BLaER1 treated with 17β-estradiol and CSF1 and Interleukin-3, amounts not matched to agents 10 nM and 100 nM (cell line): ENCODE measurements at regions not wholly inside any gene's neighbourhood (a gene's known extent, or its start where the extent isn't known, plus 50 kb on each side); places are given as distances from the start of the nearest gene placed in this dataset.

Experiments
- H3K27ac ChIP-seq, 11 experiments: shearing (Covaris generic); formaldehyde crosslinking; 2 replicates each; pipeline ENCODE4 v1.8.1; 2022
- H3K27me3 ChIP-seq, 11 experiments: shearing (Covaris generic); formaldehyde crosslinking; 2 replicates each; pipeline ENCODE4 v1.8.1; 2022
- H3K36me3 ChIP-seq, 11 experiments: shearing (Covaris generic); formaldehyde crosslinking; 2 replicates each; pipeline ENCODE4 v1.8.1; 2022
- H3K4me1 ChIP-seq, 10 experiments: shearing (Covaris generic); formaldehyde crosslinking; 2 replicates each; pipeline ENCODE4 v1.8.1; 2022
- H3K4me2 ChIP-seq, 11 experiments: shearing (Covaris generic); formaldehyde crosslinking; 2 replicates each; pipeline ENCODE4 v1.8.1; 2022
- H3K4me3 ChIP-seq, 10 experiments: shearing (Covaris generic); formaldehyde crosslinking; 2 replicates each; pipeline ENCODE4 v1.8.1; 2022
- H3K9ac ChIP-seq, 11 experiments: shearing (Covaris generic); formaldehyde crosslinking; 2 replicates each; pipeline ENCODE4 v1.8.1; 2022
- H3K9me3 ChIP-seq, 11 experiments: shearing (Covaris generic); formaldehyde crosslinking; replicated peaks in 1 of 11; 2 replicates each; pipeline ENCODE4 v1.8.1; 2022
- H4K20me1 ChIP-seq, 11 experiments: shearing (Covaris generic); formaldehyde crosslinking; 2 replicates each; pipeline ENCODE4 v1.8.1; 2022
- Cebpa-rat ChIP-seq, 11 experiments: shearing (Covaris generic); IDR thresholded peaks; 2 replicates each; pipeline ENCODE4 v1.8.1; 2022

DNA sequence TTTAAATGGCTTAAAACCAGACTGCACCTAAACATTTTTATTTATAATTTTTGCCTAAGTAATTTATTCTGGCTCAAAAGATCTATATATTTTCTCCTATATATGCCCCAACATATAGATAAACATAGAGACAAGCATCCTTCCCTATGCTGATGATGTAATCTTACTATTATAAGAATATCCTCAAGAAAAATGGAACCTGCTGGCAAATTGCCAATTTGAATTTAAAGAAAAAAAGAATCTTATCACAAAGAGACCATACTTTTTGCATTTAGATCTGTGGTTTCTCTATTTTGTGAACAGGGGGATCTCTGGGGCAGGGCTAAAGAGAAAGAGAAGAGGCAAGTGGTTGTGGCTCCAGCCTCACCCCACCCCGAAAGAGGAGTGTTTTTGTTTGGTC, 107.2 kb upstream of the CMC1 start:
- Histone ChIP-seq H3K9me3 (no peaks in the 10 kb centered on the region), H3K4me1 (no peaks in the 10 kb centered on the region), H3K27ac (no peak overlapping the region), H3K36me3 (no peaks in the 10 kb centered on the region), H3K4me3 (no peak overlapping the region), H3K27me3 (no peaks in the 10 kb centered on the region), H4K20me1 (no peaks in the 10 kb centered on the region), H3K9ac (no peak overlapping the region), H3K4me2 (no peak overlapping the region)
- no peak for TF ChIP-seq Cebpa-rat (IDR thresholded peaks at IDR 0.05)

DNA sequence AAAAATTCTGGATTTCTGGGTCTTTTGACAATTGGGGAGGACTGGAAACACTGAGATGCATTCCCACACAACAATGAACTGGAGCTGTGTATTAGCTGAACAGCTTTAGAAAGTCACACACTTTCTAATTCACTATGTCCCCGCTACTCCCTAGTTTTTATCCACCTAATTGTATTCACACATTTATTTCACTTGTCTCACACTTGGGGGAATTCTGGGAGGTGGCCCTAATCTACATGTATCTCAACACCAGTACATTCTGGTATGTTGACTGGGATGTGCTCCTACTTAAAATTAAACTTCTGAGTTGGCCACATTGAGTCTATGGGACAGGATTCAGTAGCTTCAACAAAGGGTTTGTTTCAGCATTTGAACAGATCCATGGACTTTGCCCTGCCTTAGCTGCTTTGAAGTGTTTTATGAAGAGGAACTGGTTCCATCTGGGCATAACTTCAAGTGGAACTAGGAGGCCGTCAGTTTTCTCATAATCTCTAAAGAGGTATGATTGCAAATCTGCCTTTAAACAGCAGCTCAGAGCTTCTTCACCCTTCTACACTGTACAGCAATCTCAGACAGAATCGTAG, 106.5 kb upstream of the CMC1 start:
- no peak overlapping the region for H3K27ac ChIP-seq
- H3K9me3 ChIP-seq, result no peaks in the 10 kb centered on the region
- no peak for TF ChIP-seq Cebpa-rat (IDR thresholded peaks at IDR 0.05)
- no peaks in the 10 kb centered on the region for H3K36me3 ChIP-seq
- no peak overlapping the region for H3K4me3 ChIP-seq
- H3K27me3 ChIP-seq, result no peaks in the 10 kb centered on the region
- no peaks in the 10 kb centered on the region for H3K4me1 ChIP-seq
- H3K9ac ChIP-seq, result no peak overlapping the region
- H4K20me1 ChIP-seq, result no peaks in the 10 kb centered on the region
- no peak overlapping the region for H3K4me2 ChIP-seq

DNA sequence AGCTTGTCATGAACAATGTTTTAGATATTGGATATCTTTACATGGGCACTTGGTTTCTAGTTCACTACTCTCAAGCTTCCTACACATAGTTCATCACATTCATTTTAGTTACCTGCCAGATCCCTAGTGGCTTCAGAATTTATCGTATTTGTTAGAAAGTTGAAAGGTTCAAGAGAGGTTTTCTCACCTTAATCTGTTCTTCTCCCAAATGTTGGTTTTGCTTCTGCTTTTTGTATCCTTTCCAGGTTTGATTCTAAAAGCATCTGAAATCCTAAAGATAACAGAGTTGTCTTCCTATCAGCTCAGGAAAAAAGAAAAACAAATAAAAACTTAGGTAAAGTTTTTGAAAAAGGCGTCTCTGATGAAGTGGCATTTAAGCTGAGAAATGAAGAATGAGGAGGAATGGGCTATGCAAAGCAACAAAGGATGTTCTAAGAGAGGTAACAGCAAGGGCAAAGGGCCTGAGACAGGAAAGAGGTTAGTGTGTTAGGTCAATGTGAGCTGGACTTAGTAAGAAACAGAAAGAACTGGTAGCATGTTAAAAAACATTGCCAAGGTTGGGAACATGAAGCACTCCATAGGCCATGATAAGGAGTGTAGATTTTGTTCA, 104.7 kb upstream of the CMC1 start:
- no peaks in the 10 kb centered on the region for H3K27me3 ChIP-seq
- no peak overlapping the region for H3K9ac ChIP-seq
- no peaks in the 10 kb centered on the region for H3K36me3 ChIP-seq
- H3K9me3 ChIP-seq, result no peaks in the 10 kb centered on the region
- H4K20me1 ChIP-seq, result no peaks in the 10 kb centered on the region
- no peak overlapping the region for H3K4me2 ChIP-seq
- H3K4me1 ChIP-seq, result no peaks in the 10 kb centered on the region
- no peak overlapping the region for H3K27ac ChIP-seq
- no peak for TF ChIP-seq Cebpa-rat (IDR thresholded peaks at IDR 0.05)
- H3K4me3 ChIP-seq, result no peak overlapping the region

GRCh38 chr3:28138043-28138610, 103.3 kb upstream of the CMC1 start:
- no peaks in the 10 kb centered on the region for H3K9me3 ChIP-seq
- H3K4me2 ChIP-seq, result no peak overlapping the region
- H4K20me1 ChIP-seq, result no peaks in the 10 kb centered on the region
- no peak overlapping the region for H3K4me3 ChIP-seq
- no peaks in the 10 kb centered on the region for H3K4me1 ChIP-seq
- no peaks in the 10 kb centered on the region for H3K36me3 ChIP-seq
- no peaks in the 10 kb centered on the region for H3K27me3 ChIP-seq
- no peak overlapping the region for H3K27ac ChIP-seq
- TF ChIP-seq Cebpa-rat (IDR thresholded peaks at IDR 0.05), result no peak
- H3K9ac ChIP-seq, result no peak overlapping the region

DNA sequence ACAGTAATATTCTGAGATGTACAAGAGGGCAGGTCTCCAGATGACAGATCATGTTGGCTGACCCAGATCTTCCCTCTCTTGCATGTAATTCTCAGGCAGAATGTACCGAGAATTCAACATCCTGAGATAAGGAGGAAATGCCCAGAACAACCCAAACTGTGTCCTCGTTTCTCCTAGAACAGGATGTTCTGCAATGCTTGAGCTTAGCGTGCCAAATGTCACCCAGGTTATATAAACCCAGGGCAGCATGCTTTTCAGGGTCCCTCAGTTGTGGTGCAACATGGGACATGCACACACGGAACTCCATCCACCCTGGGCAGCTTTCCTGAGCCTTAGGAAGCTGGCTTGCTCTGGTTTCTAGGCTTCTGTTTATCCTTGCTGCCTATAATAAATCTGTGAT, 102.1 kb upstream of the CMC1 start:
- Histone ChIP-seq H3K27me3 (no peaks in the 10 kb centered on the region), H3K4me3 (no peak overlapping the region), H3K9ac (no peak overlapping the region), H3K27ac (no peak overlapping the region), H3K9me3 (no peaks in the 10 kb centered on the region), H3K4me1 (no peaks in the 10 kb centered on the region), H3K36me3 (no peaks in the 10 kb centered on the region), H3K4me2 (no peak overlapping the region), H4K20me1 (no peaks in the 10 kb centered on the region)
- TF ChIP-seq Cebpa-rat (IDR thresholded peaks at IDR 0.05), result no peak

DNA sequence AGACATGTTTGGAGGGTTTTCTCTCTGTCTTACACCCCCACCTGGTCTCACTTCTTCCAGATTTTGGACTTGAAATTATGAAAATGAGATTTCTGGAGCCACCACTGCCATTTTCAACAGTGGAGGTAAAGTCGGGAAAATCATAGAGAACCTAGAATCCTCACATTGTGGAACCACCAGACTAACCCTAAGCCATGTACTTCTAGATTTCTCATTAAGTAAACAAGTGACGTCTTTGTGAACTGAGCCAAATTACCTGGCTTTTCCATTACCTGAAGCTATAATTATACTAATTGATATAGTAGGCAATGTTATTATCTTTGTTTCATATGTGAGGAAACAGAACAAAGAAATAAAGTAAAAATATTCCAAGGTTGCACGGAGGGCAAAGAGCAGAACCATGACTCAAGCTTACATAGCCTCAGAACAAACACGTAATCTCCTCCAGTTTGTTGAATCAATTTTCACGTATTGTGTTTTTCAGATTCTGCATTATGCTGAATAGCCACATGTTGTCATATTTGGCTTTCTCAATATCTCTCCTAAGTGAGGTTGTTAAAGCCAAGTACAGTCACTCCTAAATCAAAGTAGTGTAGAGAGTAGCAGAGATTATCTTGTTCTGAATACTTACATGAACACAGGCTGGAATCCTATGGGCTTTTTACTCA, 101.3 kb upstream of the CMC1 start:
- no peaks in the 10 kb centered on the region for H3K9me3 ChIP-seq
- H3K4me2 ChIP-seq, result no peak overlapping the region
- H3K27ac ChIP-seq, result no peak overlapping the region
- H3K36me3 ChIP-seq, result no peaks in the 10 kb centered on the region
- no peaks in the 10 kb centered on the region for H3K27me3 ChIP-seq
- H3K9ac ChIP-seq, result no peak overlapping the region
- no peak overlapping the region for H3K4me3 ChIP-seq
- no peaks in the 10 kb centered on the region for H4K20me1 ChIP-seq
- H3K4me1 ChIP-seq, result no peaks in the 10 kb centered on the region
- TF ChIP-seq Cebpa-rat (IDR thresholded peaks at IDR 0.05), result no peak

DNA sequence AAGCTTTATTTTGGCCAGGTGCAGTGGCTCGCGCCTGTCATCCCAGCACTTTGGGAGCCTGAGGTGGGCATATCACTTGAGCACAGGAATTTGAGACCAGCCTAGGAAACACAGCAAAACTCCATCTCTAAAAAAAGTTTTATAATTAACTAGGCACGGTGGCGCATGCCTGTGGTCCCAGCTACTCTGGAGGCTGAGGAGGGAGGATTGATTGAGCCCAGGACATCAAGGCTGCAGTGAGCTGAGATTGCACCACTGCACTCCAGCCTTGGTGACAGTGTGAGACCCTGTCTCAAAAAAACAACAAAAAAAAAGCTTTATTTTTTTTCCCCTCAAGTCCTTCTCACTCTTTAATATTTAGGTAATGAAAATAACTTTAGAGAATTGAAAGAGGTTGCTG, 100.8 kb upstream of the CMC1 start:
- Histone ChIP-seq H3K4me1 (no peaks in the 10 kb centered on the region), H3K36me3 (no peaks in the 10 kb centered on the region), H3K9me3 (no peaks in the 10 kb centered on the region), H3K4me3 (no peak overlapping the region), H3K27ac (no peak overlapping the region), H4K20me1 (no peaks in the 10 kb centered on the region), H3K4me2 (no peak overlapping the region), H3K27me3 (no peaks in the 10 kb centered on the region), H3K9ac (no peak overlapping the region)
- no peak for TF ChIP-seq Cebpa-rat (IDR thresholded peaks at IDR 0.05)

DNA sequence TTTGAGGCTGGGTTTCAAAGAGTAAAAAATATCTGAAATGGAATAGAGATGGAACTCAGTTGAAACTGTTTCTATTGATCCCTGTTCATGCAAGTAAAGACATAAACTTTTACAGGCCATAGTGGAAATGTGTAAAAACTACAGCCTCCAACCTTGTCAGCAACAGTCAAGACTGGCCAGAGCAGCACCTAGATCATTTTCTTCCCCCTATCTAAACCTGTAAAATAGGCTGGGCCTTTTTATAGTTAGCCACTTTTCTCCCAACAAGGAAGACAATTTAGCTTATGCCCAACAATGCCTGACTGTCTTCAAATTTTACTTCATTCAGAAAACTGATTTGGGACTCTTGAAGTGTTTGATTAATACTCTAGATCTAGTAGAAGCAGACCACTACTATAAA, 91.5 kb upstream of the CMC1 start:
- no peak overlapping the region for H3K9ac ChIP-seq
- H3K9me3 ChIP-seq, result peaks cover 6 to 12% (median 8%) of the 10 kb centered on the region in 11 experiments; a peak in 17 of 22 replicates
- peaks cover 0 to 11% (median 3%) of the 10 kb centered on the region in 10 experiments; a peak in 5 of 20 replicates for H3K4me1 ChIP-seq
- H3K4me2 ChIP-seq, result no peak overlapping the region
- no peaks in the 10 kb centered on the region for H4K20me1 ChIP-seq
- no peak for TF ChIP-seq Cebpa-rat (IDR thresholded peaks at IDR 0.05)
- H3K36me3 ChIP-seq, result no peaks in the 10 kb centered on the region
- H3K27me3 ChIP-seq, result no peaks in the 10 kb centered on the region
- no peak overlapping the region for H3K27ac ChIP-seq
- H3K4me3 ChIP-seq, result no peak overlapping the region

DNA sequence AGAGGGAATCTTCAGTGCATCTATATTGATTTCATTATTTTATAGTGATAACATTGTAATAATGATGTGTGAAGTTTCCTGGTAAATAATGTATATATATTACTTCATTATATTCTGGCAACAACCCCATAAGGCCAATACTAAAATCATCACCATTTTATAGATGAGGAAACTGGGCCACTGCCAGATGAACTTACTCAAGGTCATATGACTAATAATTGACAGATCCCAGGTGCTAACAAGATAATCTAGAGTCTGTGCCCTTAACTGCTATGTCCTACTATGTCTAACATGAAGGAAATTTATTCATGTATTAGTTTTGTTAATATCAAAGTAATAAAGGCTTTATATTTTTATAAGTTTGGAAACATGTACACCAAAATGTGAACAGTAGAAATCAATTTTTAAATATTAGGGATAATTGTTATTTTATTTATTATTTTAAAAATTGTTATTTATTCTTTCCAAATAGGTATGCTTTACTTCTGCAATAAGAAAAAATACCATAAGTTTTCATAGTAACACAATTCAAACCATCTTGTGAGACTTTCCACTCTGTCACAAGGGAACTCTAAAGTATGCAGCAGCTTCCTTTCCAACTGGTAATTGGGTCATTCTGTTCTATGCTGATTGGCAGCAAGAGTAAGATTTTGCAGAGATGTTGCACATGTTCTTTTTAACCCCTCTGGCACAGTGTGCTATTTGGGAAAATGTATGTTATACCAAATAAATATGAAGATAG, 90.8 kb upstream of the CMC1 start:
- Histone ChIP-seq H4K20me1 (no peaks in the 10 kb centered on the region), H3K27ac (no peak overlapping the region), H3K9me3 (peaks cover 6 to 12% (median 8%) of the 10 kb centered on the region in 11 experiments; a peak in 17 of 22 replicates), H3K9ac (no peak overlapping the region), H3K4me2 (no peak overlapping the region), H3K4me1 (peaks cover 0 to 11% (median 3%) of the 10 kb centered on the region in 10 experiments; a peak in 5 of 20 replicates), H3K4me3 (no peak overlapping the region), H3K27me3 (no peaks in the 10 kb centered on the region), H3K36me3 (no peaks in the 10 kb centered on the region)
- TF ChIP-seq Cebpa-rat (IDR thresholded peaks at IDR 0.05), result no peak
